GM13976 (cell line): ENCODE measurements at regions not wholly inside any gene's neighbourhood (a gene's known extent, or its start where the extent isn't known, plus 50 kb on each side); places are given as distances from the start of the nearest gene placed in this dataset.
A peak's percentile ranks its signal among the peaks of the same experiment; 100 is the strongest.

ENCODE experiments used
- DNase-seq: peaks from one replicate; pipeline ENCODE4 v3.0.0; 2012; ENCODE audit warnings: low spot score
- CTCF ChIP-seq: IDR thresholded peaks from 2 replicates; pipeline ENCODE4 v1.5.1; 2012; ENCODE audit warnings: borderline replicate concordance, mild to moderate bottlenecking; ENCODE audit not compliant: insufficient read depth; ENCODE audit errors: extremely low read depth, missing control alignments, control extremely low read depth
- in situ Hi-C: fragments of 300-500 bp; cut with MboI; formaldehyde crosslinking; loops from one replicate; pipeline ENCODE4 v1.12.0; 2022; ENCODE audit warnings: low sequenced_read_pairs, mixed read lengths, inconsistent platforms; ENCODE audit not compliant: unreplicated experiment

GRCh38 chr5:44909004-44909403 lies 100.3 kb downstream of the MRPS30 start:
- no peak for TF ChIP-seq CTCF
- no peak for DNase-seq
- in situ Hi-C loops: no loop called here

GRCh38 chr5:44911501-44911900 lies 102.8 kb downstream of the MRPS30 start:
- in situ Hi-C loops: no loop called here
- no peak for DNase-seq
- no peak for TF ChIP-seq CTCF

GRCh38 chr5:44914221-44914620 lies 105.5 kb downstream of the MRPS30 start:
- no peak for DNase-seq
- in situ Hi-C loops: no loop called here
- no peak for TF ChIP-seq CTCF

GRCh38 chr5:44919560-44919959 lies 110.8 kb downstream of the MRPS30 start:
- no peak for DNase-seq
- no peak for TF ChIP-seq CTCF
- in situ Hi-C loops: no loop called here

GRCh38 chr5:44927115-44927733 lies 118.5 kb downstream of the MRPS30 start:
- TF ChIP-seq CTCF: no peak
- no peak for DNase-seq
- in situ Hi-C loops: no loop called here

GRCh38 chr5:44932922-44933585 lies 124.3 kb downstream of the MRPS30 start:
- peak; percentile 26 for DNase-seq
- in situ Hi-C loops: no loop called here
- no peak for TF ChIP-seq CTCF
